ENCODE measurements at regions not wholly inside any gene's neighbourhood (a gene's known extent, or its start where the extent isn't known, plus 50 kb on each side); places are given as distances from the start of the nearest gene placed in this dataset.

DNA sequence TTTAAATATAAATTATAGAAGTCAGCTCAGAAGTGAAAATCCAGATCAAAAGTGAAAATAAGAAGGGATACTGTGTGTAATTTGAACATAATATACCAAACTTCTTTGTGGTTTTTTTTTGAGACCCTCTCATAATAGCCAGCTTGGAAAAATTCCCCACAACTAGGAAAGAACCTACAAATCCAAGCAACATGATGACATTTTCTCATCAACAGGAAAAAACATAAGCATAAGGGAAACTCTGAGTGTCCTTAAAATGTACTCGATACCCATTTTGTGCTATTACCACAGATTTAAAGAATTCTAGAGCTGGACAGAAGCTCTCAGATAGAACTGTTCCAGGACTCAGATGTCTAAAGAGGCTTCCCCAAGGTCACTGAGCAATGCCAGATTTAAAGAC, 214.8 kb upstream of the KLF14 start:
- TF ChIP-seq CTCF (IDR thresholded peaks at IDR 0.05) (no peak), POLR2A (IDR thresholded peaks at IDR 0.05) (no peak)

All from tibial nerve (tissue), 3 donors.